Stimulated activated CD8-positive, alpha-beta memory T cell treated with anti-CD3 and anti-CD28 coated beads, Interleukin-12 subunit alpha, Interleukin-12 subunit beta, amount 100 ng/mL, for 1 hour (primary cell): ENCODE measurements at regions not wholly inside any gene's neighbourhood (a gene's known extent, or its start where the extent isn't known, plus 50 kb on each side); places are given as distances from the start of the nearest gene placed in this dataset.
"Not testable (repeated sequence)": the region's sequence is repeated elsewhere in the genome, so short reads cannot be mapped to it uniquely, and the experiment has no call there.

Experiments
- DNase-seq: peaks from one replicate; pipeline ENCODE4 v3.0.0-alpha.2; 2020; ENCODE audit warnings: low read depth

DNA sequence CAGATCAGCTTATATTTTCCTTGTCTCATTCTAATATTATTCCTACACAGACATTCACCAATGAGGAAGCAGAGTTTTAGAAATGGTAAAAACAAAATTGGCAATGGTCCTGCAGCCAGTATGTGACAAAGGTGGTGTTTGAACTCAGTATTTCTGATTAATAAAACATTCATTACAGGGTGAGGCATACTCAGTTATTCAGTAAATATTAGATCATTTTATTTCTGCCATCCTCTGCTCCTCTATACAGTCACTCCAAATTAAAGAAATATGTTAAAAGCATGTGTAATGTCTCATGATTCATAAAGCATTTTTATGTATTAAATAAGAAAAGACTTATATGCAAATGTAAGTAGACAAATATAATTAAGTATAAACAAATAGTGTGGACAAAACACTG is 684.6 kb upstream of the ACO1 start:
- no peak for DNase-seq

GRCh38 chr9:31700252-31701045 is 684.0 kb upstream of the ACO1 start:
- DNase-seq = no peak

GRCh38 chr9:31702957-31703356 is 681.5 kb upstream of the ACO1 start:
- no peak for DNase-seq

GRCh38 chr9:31715250-31715649 is 669.2 kb upstream of the ACO1 start:
- DNase-seq = no peak

GRCh38 chr9:31719262-31719661 is 665.2 kb upstream of the ACO1 start:
- DNase-seq = no peak

GRCh38 chr9:31730398-31730797 is 654.0 kb upstream of the ACO1 start:
- no peak for DNase-seq

GRCh38 chr9:31733166-31733565 is 651.3 kb upstream of the ACO1 start:
- DNase-seq = no peak

DNA sequence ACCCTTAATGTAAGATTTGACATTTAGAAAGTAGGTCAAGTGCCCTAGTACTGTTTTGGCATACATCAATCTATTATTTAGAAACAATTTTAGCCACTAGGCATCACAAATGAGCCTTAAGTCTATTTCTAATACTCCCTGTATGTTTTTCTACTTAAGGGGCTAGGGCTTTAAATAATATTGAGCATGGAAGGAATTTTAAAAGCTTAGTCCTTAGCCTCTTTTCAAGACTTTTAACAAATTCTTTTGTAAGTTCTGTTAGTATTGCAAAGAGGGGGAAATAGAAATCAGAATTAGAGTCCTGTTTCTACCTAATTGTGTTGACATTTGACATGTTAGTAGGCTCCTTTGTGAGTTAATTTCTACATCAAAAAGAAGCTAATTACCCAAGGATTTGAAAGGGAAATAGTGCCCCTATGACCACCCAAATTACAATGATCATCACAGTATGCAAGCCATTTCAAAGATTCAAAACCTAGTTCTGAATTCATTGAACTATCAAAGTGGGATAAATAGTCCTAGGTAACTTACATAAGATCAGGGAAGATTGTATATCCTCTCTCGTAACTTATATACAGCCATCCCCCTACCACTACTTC is 647.8 kb upstream of the ACO1 start:
- no peak for DNase-seq

- no peak for DNase-seq
These were observed 643.7 kb upstream of the ACO1 start for GRCh38 chr9:31740705-31741104.

- DNase-seq = no peak
These were observed 639.9 kb upstream of the ACO1 start for GRCh38 chr9:31744589-31744988.

- no peak for DNase-seq
These were observed 639.0 kb upstream of the ACO1 start for GRCh38 chr9:31745468-31745867.

GRCh38 chr9:31745886-31746285 is 638.6 kb upstream of the ACO1 start:
- DNase-seq = no peak

DNA sequence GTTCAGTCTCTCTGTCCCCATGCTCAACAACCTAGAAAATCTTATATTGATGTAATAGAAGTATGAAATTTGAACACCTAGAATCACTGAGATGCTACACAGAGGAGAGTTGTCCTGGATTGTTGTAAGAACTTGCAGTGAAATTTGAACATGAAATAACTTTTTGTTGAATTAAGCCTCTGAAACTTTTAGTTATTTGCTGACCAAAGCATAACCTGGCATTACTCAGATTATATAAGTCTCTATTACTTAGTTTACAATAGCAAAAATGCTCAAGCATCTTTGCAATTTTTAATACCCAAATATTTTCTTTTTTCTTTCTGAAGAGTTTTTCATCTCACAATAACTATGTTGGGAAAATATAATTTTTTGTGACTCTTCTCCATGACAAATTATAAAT is 630.7 kb upstream of the ACO1 start:
- DNase-seq = no peak

DNA sequence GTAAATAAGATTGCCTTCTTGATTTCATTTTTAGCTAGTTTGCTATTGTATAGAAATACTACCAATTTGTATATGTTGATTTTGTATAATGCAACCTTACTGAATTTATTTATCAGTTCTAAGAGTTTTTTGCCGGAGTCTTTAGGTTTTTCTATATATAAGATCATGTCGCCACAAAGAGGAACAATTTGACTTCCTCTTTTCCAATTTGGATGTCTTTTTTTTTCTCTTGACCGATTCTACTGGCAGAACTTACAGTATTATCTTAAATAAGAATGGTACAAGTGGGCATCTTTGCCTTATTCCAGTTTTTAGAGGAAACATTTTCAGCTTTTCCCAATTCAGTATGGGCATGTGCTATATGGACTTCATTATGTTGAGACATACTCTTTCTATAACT is 624.7 kb upstream of the ACO1 start:
- no peak for DNase-seq

GRCh38 chr9:31774021-31774420 is 610.4 kb upstream of the ACO1 start:
- not testable (repeated sequence) for DNase-seq

DNA sequence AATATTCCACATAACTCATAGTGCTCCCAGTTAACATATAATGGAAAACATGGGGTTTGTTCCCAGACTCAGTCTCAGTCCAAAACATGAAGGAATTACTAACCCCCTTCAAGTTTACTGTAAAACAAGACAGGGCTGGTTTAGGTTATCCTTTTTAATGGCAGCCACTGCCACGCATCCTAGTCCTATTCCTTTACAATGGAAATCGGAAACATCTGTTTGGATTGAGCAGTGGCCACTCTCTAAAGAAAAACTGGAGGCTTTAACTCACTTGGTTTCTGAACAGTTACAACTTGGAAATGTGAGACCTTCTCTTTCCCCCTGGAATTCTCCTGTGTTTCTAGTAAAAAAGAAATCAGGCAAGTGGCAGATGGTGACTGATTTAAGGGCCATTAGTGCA is 609.9 kb upstream of the ACO1 start:
- DNase-seq = no peak

DNA sequence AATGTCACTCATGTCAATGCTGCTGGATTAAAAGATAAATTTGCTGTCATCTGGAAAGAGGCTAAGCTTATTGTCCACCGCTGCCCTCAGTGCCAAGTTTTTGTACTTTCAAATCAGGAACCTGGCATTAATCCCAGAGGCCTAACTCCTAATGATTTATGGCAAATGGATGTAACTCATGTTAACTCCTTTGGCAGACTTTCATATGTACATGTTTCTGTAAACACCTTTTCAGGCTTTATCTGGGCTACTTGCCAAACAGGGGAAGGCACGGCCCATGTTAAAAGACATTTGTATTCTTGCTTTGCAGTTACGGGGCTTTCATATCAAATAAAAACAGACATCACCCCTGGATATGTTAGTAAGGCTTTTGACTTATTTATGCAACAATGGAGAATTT is 608.0 kb upstream of the ACO1 start:
- DNase-seq = no peak

DNA sequence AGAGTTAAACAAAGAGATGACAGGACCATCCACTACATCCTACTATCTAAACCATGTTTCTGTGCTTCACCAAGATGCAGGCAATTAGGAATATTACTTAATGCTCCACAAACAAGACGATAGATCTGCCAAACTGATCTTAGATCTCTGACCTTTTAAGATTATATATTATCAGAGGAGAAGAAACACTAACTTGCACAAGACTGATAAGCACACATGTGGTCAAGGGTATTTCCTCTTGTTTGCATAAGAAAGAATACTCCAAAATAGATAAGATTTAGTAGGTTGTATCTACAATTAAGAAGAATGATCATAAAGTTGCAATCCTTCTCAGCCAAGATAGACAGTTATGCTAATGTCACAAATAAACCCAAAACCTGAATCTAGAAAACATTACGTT is 601.0 kb upstream of the ACO1 start:
- no peak for DNase-seq

- no peak for DNase-seq
These were observed 593.7 kb upstream of the ACO1 start for GRCh38 chr9:31790720-31791119.

GRCh38 chr9:31799953-31800609 is 584.4 kb upstream of the ACO1 start:
- no peak for DNase-seq

- no peak for DNase-seq
These were observed 576.7 kb upstream of the ACO1 start for GRCh38 chr9:31807574-31808256.

GRCh38 chr9:31808766-31809165 is 575.7 kb upstream of the ACO1 start:
- no peak for DNase-seq

GRCh38 chr9:31820426-31820825 is 564.0 kb upstream of the ACO1 start:
- no peak for DNase-seq
